GM18867 (cell line): ENCODE measurements at regions not wholly inside any gene's neighbourhood (a gene's known extent, or its start where the extent isn't known, plus 50 kb on each side); places are given as distances from the start of the nearest gene placed in this dataset.
"Not testable (repeated sequence)": the region's sequence is repeated elsewhere in the genome, so short reads cannot be mapped to it uniquely, and the experiment has no call there.

ENCODE experiments used
- ATAC-seq: cut with Tn5 transposase; IDR thresholded peaks from one replicate; pipeline ENCODE4 v1.9.1; 2021; ENCODE audit warnings: mild to moderate bottlenecking, moderate library complexity; ENCODE audit not compliant: unreplicated experiment

- ATAC-seq, result not testable (repeated sequence)
These were observed 201.3 kb downstream of the LIPI start for GRCh38 chr21:14009238-14009981.

GRCh38 chr21:14008436-14008835 is 202.3 kb downstream of the LIPI start:
- not testable (repeated sequence) for ATAC-seq

GRCh38 chr21:14008006-14008405 is 202.7 kb downstream of the LIPI start:
- ATAC-seq, result not testable (repeated sequence)

GRCh38 chr21:14006144-14006543 is 204.6 kb downstream of the LIPI start:
- not testable (repeated sequence) for ATAC-seq

- not testable (repeated sequence) for ATAC-seq
These were observed 223.5 kb downstream of the LIPI start for GRCh38 chr21:13986996-13987958.

GRCh38 chr21:13985865-13986863 is 224.6 kb downstream of the LIPI start:
- not testable (repeated sequence) for ATAC-seq

GRCh38 chr21:13985137-13985864 is 225.5 kb downstream of the LIPI start:
- ATAC-seq, result not testable (repeated sequence)

- ATAC-seq, result not testable (repeated sequence)
These were observed 226.0 kb downstream of the LIPI start for GRCh38 chr21:13984728-13985127.

GRCh38 chr21:13981176-13982087 is 229.3 kb downstream of the LIPI start:
- ATAC-seq, result not testable (repeated sequence)

GRCh38 chr21:13980115-13980662 is 230.6 kb downstream of the LIPI start:
- peak; percentile 97 for ATAC-seq

GRCh38 chr21:13979608-13980007 is 231.1 kb downstream of the LIPI start:
- peak; percentile 17 for ATAC-seq

- not testable (repeated sequence) for ATAC-seq
These were observed 236.2 kb downstream of the LIPI start for GRCh38 chr21:13974582-13974981.

- not testable (repeated sequence) for ATAC-seq
These were observed 240.9 kb downstream of the LIPI start for GRCh38 chr21:13969853-13970252.

GRCh38 chr21:13969002-13969401 is 241.8 kb downstream of the LIPI start:
- ATAC-seq, result not testable (repeated sequence)

- not testable (repeated sequence) for ATAC-seq
These were observed 247.5 kb downstream of the LIPI start for GRCh38 chr21:13963259-13963658.

- ATAC-seq, result no peak
These were observed 273.5 kb downstream of the LIPI start for GRCh38 chr21:13937236-13937635.

GRCh38 chr21:13936033-13936937 is 274.5 kb downstream of the LIPI start:
- ATAC-seq, result not testable (repeated sequence)
